AG10803 (cell line): ENCODE measurements at regions not wholly inside any gene's neighbourhood (a gene's known extent, or its start where the extent isn't known, plus 50 kb on each side); places are given as distances from the start of the nearest gene placed in this dataset.

Source experiments
- DNase-seq: peaks from one replicate; pipeline ENCODE4 v3.0.0; 2010; ENCODE audit warnings: low read depth
- H3K4me3 ChIP-seq: 2 replicates; pipeline ENCODE4 v1.5.1; 2011; ENCODE audit warnings: mild to moderate bottlenecking, low read length, control low read depth
- TF ChIP-seq, protein P1 (sequence below): conservative IDR thresholded peaks from 2 replicates; pipeline ENCODE4 v1.5.1; 2011; ENCODE audit warnings: mild to moderate bottlenecking, low read length, control low read depth, inconsistent platforms

GRCh38 chr18:51908598-51908944, 431.4 kb upstream of the DCC start:
- TF ChIP-seq, protein P1, sequence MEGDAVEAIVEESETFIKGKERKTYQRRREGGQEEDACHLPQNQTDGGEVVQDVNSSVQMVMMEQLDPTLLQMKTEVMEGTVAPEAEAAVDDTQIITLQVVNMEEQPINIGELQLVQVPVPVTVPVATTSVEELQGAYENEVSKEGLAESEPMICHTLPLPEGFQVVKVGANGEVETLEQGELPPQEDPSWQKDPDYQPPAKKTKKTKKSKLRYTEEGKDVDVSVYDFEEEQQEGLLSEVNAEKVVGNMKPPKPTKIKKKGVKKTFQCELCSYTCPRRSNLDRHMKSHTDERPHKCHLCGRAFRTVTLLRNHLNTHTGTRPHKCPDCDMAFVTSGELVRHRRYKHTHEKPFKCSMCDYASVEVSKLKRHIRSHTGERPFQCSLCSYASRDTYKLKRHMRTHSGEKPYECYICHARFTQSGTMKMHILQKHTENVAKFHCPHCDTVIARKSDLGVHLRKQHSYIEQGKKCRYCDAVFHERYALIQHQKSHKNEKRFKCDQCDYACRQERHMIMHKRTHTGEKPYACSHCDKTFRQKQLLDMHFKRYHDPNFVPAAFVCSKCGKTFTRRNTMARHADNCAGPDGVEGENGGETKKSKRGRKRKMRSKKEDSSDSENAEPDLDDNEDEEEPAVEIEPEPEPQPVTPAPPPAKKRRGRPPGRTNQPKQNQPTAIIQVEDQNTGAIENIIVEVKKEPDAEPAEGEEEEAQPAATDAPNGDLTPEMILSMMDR = no peak
- H3K4me3 ChIP-seq = no peak overlapping the region
- no peak for DNase-seq

- no peak for DNase-seq
- H3K4me3 ChIP-seq = no peak overlapping the region
- TF ChIP-seq, protein P1 = no peak
Observed at GRCh38 chr18:51911584-51911983, 428.4 kb upstream of the DCC start.

DNA sequence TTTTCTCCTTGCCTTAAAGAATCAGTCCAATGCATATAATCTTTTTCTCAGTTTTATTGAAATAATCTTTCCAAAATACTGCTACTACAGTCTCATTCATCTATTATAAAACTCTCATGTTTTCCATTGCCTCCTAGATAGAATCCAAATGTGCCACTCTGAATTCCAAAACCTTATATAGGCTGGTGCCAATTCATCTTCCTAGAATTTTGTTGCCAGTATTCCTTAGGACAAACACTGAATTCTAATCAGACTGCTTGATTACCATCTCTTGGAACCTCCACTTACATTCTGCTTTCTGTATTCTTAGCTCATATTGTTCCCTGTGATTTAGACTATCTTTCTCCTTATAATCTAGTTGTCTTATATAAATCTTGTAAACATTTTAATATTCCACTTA, 427.6 kb upstream of the DCC start:
- DNase-seq = no peak
- H3K4me3 ChIP-seq = no peak overlapping the region
- TF ChIP-seq, protein P1 = no peak

DNA sequence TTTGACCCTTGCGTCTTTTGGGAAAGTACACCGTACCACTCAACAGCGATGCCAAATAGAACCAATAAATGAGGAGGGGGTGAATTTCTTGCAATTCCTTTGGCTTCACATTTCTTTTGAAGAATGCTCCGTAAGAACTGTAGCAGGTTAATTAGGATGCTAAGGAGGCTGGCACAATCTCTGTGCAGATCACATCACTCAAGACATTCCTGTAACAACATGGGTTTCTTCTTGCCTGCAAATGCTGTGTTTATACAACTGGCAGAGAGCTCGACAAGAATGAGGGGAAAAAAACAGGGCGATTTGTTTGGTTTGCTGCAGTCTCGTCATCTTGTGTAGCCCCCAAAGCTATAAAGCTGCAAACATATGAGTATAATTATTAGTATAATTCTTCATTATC, 424.8 kb upstream of the DCC start:
- TF ChIP-seq, protein P1 = no peak
- no peak overlapping the region for H3K4me3 ChIP-seq
- DNase-seq = no peak

DNA sequence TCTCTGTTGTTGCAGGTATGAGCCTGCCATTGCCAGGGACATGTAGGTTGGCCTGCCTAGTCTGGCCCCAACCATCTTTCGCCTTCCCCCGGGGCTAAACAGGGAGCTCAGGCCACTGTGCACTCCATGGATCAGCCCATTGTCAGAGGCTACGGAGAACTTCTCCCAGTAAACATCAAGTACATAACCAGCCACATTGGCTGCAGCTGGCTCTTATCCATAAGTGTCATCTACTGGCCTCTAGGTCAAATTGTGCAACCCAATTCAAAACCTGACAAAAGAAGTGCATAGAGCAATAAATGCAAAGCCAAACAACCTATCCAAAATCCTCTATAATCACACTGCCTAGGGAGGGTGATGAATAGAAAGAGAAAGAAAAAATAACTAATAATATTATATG, 418.1 kb upstream of the DCC start:
- no peak for DNase-seq
- H3K4me3 ChIP-seq = no peak overlapping the region
- TF ChIP-seq, protein P1 = no peak

GRCh38 chr18:51933903-51934302, 406.1 kb upstream of the DCC start:
- TF ChIP-seq, protein P1 = no peak

DNA sequence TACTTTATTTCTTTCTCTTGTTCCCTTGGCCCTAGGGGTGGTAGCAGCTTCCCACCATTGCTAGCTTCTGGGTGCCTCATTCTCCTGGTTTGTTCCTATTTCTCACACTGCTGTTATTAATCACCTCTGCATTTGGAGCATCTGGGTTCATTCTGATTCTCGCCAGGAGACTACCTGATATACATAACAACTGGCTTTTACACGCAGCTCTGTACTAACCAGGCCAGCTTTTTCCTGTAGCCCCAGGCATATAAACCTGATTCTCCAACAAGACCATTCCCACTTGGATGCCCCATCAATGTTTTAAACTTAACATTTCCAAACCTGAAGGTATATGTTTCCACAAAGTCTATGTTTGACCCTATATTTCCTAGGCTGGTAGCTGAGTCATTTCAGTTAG, 403.9 kb upstream of the DCC start:
- TF ChIP-seq, protein P1 = no peak
- DNase-seq = no peak
- H3K4me3 ChIP-seq = no peak overlapping the region

More at GRCh38 chr18:51933903-51934302, 406.1 kb upstream of the DCC start:
- no peak overlapping the region for H3K4me3 ChIP-seq
- DNase-seq = no peak
